ENCODE measurements at regions not wholly inside any gene's neighbourhood (a gene's known extent, or its start where the extent isn't known, plus 50 kb on each side); places are given as distances from the start of the nearest gene placed in this dataset.

GRCh38 chr2:238720232-238720672, 127.6 kb upstream of the TWIST2 start:
- TF ChIP-seq POLR2A (IDR thresholded peaks at IDR 0.05; ENCODE audit: low read length) (no peak), GATA1 (IDR thresholded peaks at IDR 0.05; ENCODE audit: low read depth, low read length) (no peak)
